ENCODE measurements at regions not wholly inside any gene's neighbourhood (a gene's known extent, or its start where the extent isn't known, plus 50 kb on each side); places are given as distances from the start of the nearest gene placed in this dataset.

GRCh38 chr1:58033311-58033710 lies 513.2 kb downstream of the OMA1 start:
- no peak for TF ChIP-seq CTCF (IDR thresholded peaks at IDR 0.05)
- H3K27ac ChIP-seq: no peak overlapping the region

- no peak overlapping the region for H3K27ac ChIP-seq
- TF ChIP-seq ZFX (IDR thresholded peaks at IDR 0.05; ENCODE audit: borderline replicate concordance): no peak
Measured at GRCh38 chr1:58032611-58033073, 513.9 kb downstream of the OMA1 start.

GRCh38 chr1:58031416-58031815 lies 515.1 kb downstream of the OMA1 start:
- H3K27ac ChIP-seq: no peak overlapping the region
- TF ChIP-seq ZFX (IDR thresholded peaks at IDR 0.05; ENCODE audit: borderline replicate concordance) (no peak), CTCF (IDR thresholded peaks at IDR 0.05) (no peak)

GRCh38 chr1:58030456-58030855 lies 516.1 kb downstream of the OMA1 start:
- TF ChIP-seq ZFX (IDR thresholded peaks at IDR 0.05; ENCODE audit: borderline replicate concordance) (no peak), CTCF (IDR thresholded peaks at IDR 0.05) (no peak)

GRCh38 chr1:58017641-58018040 lies 528.9 kb downstream of the OMA1 start:
- no peak overlapping the region for H3K27ac ChIP-seq
- TF ChIP-seq ZFX (IDR thresholded peaks at IDR 0.05; ENCODE audit: borderline replicate concordance) (no peak), CTCF (IDR thresholded peaks at IDR 0.05) (no peak)

More at GRCh38 chr1:58030456-58030855, 516.1 kb downstream of the OMA1 start:
- H3K27ac ChIP-seq: no peak overlapping the region

- peak; percentile 51 for TF ChIP-seq CTCF (IDR thresholded peaks at IDR 0.05)
- no peak for TF ChIP-seq ZFX (IDR thresholded peaks at IDR 0.05; ENCODE audit: borderline replicate concordance)
- H3K27ac ChIP-seq: no peak overlapping the region
Measured at GRCh38 chr1:58013237-58013636, 533.3 kb downstream of the OMA1 start.

- TF ChIP-seq ZFX (IDR thresholded peaks at IDR 0.05; ENCODE audit: borderline replicate concordance): no peak
- TF ChIP-seq CTCF (IDR thresholded peaks at IDR 0.05): no peak
- H3K27ac ChIP-seq: no peak overlapping the region
Measured at GRCh38 chr1:58011978-58012377, 534.5 kb downstream of the OMA1 start.

GRCh38 chr1:58006421-58007046 lies 540.0 kb downstream of the OMA1 start:
- H3K27ac ChIP-seq: no peak overlapping the region
- TF ChIP-seq CTCF (IDR thresholded peaks at IDR 0.05) (no peak), ZFX (IDR thresholded peaks at IDR 0.05; ENCODE audit: borderline replicate concordance) (no peak)

All from 22Rv1 (cell line).